Activated CD4-positive, alpha-beta T cell treated with anti-CD3 and anti-CD28 coated beads, Interleukin-2, amount 50 U/mL, for 24 hours (primary cell): ENCODE measurements at regions not wholly inside any gene's neighbourhood (a gene's known extent, or its start where the extent isn't known, plus 50 kb on each side); places are given as distances from the start of the nearest gene placed in this dataset.

ENCODE experiments used
- DNase-seq, 2 donors: peaks; one replicate each; pipeline ENCODE4 v3.0.0-alpha.2; 2020; ENCODE audit warnings: low read depth in 1 of 2, low spot score in 1 of 2

DNA sequence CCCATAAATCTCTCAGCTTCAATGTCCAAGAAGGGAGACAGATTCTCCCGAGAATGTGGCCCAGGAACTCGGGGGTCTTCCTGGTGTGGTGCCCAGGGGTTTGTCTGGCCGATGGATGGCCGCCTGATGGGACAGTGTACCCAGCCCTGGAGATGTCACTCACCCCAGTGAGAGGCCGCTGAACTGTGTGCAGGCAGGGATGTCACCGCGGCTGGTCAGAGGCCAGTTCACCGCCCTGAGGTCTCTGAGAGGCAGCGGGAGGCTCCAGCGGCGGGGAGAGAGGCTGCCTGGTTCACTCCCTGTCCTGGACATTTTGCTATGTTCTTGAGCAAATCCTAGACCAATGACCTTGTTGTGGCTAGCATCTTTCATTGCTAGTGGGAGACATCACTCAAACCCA is 1349.5 kb downstream of the BRD1 start:
- no peak for DNase-seq

DNA sequence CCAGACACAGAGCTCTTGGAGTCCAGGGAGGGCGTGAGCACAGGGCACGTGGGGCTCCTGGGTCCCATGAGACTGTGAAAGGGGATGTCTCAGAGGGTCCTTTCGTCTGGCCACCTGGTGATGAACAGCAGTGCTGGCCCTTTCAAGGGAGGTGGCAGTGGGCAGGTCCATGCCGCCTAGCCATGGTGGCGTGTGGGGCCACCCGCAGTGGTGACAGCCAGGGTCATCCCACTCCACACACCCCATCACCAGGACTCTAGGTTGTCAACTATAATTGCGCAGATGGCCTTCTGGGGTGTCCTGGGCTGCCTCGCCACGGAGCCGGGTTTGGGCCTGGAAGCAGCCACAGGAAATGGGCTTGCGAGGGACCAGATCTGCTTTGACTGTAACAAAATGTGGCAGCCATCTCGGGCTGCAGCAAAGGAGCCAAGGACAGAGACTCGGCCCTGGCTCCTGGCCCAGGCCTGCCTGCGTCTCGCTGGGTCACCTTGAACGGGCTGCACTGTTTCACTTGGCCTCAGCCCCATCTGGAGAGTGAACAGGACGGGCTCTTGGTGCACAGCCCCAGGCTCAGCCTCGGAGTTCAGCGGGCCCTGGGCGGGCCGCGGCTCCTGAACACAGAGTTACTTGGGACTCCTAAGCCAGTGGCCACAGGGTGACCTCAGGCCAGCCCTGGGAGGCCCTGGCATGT is 1350.5 kb downstream of the BRD1 start:
- no peak for DNase-seq

GRCh38 chr22:48476577-48476976 is 1351.1 kb downstream of the BRD1 start:
- no peak for DNase-seq

DNA sequence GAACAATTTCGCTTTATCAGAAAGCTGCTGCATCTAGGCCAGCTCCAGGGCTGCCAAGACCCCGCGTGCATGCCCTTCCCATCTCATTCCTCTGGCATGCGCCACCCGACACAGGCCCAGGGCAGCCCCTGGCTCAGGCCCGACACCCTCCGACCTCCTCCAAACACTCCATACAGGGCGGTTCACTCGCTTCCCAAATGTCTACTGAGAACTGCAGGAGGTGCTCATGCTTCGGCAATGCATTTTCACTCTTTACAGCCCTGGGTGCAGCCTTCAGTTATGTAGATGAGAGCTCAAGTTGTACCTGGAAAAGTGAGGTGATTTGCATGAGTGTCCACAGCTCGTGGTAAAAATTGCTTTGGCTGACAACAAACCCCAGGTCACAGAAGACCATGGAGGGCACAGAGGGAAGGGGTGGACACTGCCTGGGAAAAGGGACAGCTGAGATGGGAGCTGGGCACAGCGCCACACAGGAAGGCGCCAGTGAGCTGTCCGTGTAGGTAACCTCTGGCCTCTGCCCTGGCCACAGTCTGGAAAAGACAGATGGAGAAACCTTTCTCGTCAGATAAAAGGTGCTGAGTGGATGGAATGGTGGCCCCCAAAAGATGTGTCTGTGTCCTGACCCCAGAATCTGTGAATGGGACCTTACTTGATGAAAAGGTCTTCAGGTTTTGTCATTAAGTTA is 1351.9 kb downstream of the BRD1 start:
- no peak for DNase-seq

DNA sequence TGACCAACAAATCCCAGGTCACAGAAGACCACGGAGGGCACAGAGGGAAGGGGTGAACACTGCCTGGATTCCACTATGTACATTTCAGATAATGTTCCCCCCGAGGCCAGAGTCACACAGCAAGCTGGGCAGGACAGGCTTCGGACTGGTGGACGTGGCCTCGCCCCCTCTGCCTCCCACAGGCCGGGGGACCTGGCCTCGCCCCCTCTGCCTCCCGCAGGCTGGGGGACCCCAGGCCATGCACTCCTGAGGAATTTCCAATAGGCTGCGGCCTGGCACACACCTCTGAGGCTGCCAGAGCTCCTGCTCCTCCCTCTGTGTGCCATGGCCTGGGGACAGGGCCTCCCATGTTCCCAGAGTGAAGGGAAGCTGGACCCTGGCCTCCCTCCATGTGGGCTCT is 1352.8 kb downstream of the BRD1 start:
- DNase-seq = no peak

DNA sequence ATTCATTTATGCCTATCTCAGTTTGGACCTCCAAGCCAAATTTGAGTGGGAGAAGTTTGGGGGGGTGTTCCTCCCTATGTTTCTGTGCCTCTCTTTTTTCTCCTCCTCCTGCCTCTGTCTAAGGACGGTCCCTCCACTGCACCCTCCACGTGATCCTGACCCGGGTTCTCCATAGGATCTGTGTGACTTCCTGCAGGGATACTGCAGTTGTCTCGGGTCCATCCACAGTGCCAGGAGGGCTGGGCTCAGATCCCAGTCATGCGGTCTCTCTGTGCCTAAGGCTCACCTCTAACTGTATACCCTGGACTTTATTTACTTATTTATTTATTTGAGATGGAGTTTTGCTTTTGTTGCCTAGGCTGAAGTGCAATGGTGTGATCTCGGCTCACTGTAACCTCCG is 1354.5 kb downstream of the BRD1 start:
- no peak for DNase-seq

- no peak for DNase-seq
Measured at GRCh38 chr22:48464246-48464645, 1363.4 kb downstream of the BRD1 start.

- no peak for DNase-seq
Measured at GRCh38 chr22:48459859-48460823, 1367.5 kb downstream of the BRD1 start.

DNA sequence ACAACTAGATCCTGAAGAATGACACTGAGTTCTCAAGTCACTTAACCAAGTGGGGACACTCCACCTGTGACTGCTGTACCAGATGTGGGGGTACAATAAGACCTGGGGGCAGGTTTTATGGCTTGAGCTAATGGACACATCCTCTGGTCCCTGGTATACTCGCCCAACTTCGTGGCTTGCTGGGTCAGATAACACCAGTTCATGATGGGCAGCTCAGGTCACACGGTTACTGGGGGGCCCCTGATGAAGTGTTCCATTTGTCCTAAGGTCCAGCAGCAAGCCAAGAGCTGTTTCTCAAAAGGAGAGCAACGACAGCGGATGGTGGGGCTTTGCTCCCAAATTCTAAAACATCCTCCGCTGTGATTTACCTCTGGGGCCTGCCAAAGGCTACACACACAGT is 1368.4 kb downstream of the BRD1 start:
- DNase-seq = no peak

- DNase-seq = no peak
Measured at GRCh38 chr22:48456449-48456848, 1371.2 kb downstream of the BRD1 start.

GRCh38 chr22:48453751-48454485 is 1373.8 kb downstream of the BRD1 start:
- DNase-seq = no peak

DNA sequence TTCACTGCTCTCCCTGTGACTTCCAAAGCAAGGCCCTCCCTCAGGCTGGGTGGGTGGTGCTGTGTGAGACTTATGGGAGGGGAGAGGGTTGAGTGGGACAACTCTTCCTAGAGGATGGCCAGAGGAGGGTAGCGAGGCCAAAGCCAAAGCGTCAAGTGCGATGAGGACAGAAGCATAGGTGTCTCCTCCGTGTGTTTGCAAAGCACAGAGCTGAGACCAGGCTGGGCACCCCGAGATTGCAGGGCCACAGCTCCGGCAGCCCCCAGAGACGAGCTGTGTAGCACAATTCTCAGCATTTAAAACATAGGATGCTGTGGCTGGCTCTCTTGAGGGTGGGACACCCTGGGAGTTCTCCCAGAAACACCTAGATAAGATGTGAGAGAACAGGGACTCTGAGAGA is 1374.5 kb downstream of the BRD1 start:
- DNase-seq = no peak

DNA sequence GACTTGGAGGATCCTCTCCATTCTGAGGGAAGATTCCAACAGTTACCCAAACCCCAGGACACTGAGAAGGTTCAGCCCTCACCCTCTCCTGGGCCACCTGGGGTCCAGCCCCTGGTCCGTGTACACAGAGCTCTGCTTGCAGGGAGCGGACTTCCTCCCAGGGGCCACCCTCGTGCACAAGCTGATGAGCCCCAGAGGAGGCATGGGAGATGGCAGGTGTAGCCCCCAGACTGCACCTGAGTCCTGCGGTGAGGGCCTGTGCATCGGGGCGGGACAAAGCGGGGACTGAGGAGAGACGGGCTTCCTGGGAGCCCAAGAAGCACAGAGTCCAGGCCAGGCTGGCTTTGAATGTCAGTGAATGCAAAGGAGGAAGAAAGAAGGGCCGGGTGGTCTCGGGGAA is 1374.9 kb downstream of the BRD1 start:
- DNase-seq = no peak

DNA sequence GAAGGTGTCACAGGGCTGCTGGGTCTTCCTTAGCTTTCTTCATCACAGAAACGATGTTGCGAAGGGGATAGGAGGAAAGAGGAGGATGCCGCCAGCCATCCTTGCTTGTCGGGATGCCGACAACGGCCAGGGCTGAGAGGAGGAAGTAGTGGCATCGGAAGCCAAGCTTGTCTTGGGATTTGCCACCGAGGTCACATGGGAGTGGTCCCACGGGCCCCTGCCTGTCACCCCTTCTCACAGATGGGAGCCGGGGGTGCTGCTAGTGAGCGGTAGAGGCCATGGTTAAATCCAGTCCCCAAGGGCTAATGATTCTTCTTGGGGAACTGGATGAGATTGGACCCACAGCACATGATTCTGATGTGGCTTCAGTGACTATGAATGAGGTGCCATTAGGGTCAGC is 1375.8 kb downstream of the BRD1 start:
- DNase-seq = no peak

GRCh38 chr22:48450188-48450825 is 1377.4 kb downstream of the BRD1 start:
- no peak for DNase-seq

GRCh38 chr22:48449466-48450187 is 1378.0 kb downstream of the BRD1 start:
- no peak for DNase-seq

DNA sequence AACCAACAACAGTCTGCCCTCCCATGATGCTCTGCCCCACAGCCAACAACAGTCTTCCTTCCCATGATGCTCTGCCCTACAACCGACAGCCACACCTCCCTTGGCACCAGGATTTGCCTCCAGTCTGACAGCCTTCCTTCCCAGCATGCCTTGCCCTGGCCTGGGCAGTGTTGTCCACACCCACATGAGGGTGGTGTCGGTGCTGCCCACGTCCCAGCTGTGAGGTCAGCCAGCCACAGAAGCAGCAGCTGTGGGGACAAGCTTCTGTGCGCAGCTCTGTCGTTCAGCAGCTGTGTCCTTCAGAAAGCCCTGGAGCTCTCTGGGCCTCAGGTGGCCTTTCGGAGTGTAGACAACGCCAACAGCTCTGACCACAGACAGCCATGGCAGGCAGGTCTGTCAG is 1378.9 kb downstream of the BRD1 start:
- DNase-seq = no peak

GRCh38 chr22:48445113-48445827 is 1382.4 kb downstream of the BRD1 start:
- DNase-seq = no peak

- DNase-seq = no peak
Measured at GRCh38 chr22:48444320-48445112, 1383.2 kb downstream of the BRD1 start.
